Activated gamma-delta T cell treated with Interleukin-2 at 50 U/mL for 16 hours (primary cell): ENCODE measurements at regions not wholly inside any gene's neighbourhood (a gene's known extent, or its start where the extent isn't known, plus 50 kb on each side); places are given as distances from the start of the nearest gene placed in this dataset.
A peak's percentile ranks its signal among the peaks of the same experiment; 100 is the strongest.
"Not testable (repeated sequence)": the region's sequence is repeated elsewhere in the genome, so short reads cannot be mapped to it uniquely, and the experiment has no call there.

ENCODE experiments used
- DNase-seq: peaks from one replicate; pipeline ENCODE4 v3.0.0-alpha.2; 2020

DNA sequence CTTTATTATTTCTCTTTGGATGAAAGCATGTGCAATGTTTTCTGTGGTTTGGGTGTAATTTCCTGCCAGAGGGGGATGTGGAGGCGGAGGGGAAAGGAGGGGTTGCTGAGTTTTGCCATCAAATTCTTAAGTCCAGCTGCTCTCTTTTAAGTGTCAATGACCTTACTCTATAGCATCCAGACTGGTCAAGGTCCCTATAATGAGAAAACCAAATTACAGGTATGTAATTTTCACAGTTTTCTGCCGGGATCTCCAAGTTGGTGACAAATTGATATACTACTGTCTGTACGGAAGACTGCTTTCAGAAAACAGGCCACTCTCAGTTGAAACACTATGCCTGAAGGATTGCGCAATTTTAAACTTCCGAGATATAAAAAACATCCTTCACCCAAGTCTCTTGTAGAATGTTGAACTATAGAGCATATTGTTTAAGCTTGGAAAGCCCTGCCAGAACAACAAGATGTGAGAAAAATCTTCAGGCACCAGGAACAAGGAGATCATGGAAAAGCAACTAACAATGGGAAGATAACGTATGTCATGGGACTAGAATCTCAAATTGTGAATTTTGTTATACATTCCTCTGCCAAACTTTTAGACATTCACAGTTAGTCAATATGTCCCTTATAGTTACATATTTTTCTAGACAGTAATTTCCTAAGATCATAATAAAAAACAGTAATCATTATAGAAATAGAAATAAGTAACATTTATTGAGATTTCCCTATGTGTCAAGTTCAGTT, 300.7 kb upstream of the SATB1 start:
- peak; percentile 38 for DNase-seq

DNA sequence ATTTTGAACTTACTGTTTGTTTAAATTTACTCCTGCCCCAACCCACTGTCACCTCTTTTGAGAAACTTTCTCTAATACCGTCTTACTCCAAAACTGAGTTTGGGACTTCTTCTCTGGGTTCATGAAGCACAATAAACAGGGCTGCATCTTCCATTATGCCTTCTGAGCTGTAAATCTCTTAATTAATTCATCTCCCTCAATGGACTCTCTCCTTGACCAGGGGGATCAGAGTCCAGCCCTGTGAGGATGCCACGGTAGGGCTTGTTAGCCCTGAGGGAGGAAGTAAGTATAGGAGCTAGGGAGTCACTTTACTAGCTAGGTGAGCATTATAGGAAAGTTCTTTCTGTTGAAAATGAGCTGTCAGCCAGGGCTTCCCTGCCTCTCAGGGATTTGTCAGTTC, 299.3 kb upstream of the SATB1 start:
- no peak for DNase-seq

DNA sequence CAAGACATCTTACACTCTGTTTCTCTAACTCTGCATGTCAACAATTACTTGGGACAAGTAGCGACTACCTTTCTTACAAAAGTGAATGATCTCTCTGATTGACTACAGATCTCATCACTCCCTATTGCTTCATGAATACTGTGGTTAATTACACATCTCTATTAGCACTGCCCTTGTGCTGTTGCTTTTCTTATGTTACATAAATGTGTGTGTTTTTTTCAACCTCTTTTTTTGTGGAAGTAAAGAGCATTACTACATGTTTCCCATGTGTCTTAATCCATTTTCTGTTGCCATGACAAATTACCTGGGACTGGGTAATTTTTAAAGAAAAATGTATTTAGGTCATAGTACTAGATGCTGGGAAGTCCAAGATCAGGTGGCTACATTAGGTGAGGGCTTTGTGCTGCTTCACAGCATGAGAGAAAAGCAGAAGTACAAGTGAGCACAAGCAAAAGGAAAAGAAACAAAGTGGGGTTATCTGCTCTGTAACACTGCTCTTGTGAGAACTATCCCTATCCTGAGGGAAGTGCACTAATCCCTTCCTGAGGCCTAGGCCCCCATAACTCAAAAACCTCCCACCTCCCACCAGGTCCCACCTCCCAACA, 298.2 kb upstream of the SATB1 start:
- no peak for DNase-seq

DNA sequence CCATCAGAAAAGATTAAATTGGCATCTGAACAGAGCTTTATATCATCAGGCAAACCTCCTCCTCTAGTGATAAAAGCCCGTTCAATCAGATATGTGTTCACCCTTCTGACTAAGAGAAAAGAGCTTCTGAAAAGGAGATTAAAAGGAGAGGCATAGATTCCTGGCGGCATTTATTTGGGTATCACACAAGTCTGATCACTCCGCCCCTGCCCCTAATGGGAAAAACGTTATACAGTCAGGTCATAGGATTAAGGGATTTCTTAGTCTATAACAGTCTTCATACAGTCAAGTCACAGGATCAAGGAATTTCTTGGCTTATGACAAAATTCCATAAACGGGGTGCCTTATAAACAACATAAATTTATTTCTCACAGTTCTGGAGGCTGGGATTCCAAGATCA, 295.4 kb upstream of the SATB1 start:
- DNase-seq: no peak

DNA sequence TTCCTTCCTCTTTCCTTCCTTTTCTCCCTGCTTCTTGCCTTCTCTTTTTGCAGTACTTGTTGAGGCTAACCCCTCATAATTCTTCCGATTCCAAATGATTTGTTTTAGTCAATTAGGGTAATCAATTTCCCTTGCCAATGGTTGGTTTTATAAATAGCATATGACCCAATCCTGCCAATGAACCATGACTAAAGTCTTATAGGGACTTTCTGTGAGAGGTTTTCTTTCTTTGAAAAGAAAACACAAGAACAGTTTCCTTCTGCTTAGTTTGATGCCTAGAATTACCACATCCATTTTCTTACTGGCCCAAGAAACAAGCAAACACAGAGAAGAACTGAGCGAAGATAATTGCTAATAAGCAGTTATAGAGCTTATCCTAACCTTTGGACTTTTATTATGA, 292.5 kb upstream of the SATB1 start:
- DNase-seq: no peak

DNA sequence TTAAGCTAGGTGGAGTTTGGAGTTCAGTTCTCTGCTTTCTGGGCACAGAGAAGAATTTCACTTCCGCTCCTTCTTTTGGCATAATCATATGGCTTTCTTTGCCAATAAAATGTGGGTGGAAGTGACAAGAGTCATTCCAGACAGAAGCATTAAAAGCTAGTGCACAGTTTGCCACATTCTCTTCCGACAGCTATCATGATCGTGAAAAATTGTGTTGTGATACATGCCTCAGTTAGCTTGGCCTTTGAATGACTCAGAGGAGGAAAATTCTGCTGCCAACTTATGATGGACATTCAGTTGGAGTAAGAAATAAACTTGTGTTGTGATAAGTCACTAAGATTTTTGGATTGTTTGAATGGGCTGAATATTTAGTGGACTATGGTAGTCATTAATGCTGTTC, 291.7 kb upstream of the SATB1 start:
- DNase-seq: no peak

DNA sequence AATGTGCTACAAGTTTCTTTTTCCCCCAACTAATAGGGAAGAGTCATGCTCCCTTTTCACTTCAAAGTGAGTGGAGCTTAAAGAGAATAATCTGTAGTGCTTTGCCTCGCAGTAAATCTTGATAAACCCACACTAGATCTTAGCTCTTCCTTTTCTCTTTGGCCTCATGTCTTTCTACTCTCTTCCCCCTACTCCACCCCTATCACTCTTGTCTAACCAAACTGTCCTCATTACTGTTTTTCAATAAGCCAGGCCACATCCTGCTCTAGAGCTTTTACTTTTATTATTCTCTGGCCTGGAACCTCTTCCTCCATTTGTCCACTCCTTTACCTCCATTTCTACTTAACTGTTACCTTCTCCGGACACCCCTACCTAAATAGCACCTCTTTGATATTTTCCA, 291.0 kb upstream of the SATB1 start:
- no peak for DNase-seq

DNA sequence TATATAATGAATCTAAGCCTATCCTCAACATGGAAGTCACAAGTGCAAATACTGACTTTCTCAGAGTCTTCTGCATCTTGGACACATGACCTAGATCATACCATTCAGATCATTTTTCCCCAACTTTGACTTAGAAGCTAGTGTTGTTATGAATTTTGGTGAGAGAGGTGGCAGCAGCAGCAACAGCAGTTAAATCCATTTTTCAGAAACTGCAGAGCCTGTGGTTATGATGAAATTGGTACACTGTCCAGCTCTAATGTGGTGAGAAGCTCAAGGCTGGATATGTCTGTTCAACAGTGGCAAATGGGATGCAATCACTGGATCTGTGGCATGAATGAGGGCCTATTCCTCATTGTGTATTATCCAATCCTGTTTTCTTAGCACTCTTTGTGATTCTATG, 290.1 kb upstream of the SATB1 start:
- DNase-seq: no peak

DNA sequence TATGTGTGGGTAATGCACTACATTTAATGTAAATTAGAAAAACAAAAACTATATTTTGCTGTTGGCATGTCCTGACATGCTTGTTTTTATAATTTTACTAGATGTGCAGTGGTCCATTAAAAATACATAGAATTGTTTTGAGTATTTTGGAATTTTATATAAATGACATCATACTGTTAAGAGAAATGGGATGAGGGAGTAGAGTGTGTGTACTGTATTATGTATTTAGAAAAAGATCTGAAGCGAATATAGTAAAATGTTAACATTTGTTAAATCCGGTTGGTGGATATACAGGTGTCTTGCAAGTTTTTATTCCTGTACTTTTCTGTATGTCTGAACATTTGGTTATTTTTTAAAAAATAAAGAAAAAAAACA, 288.4 kb upstream of the SATB1 start:
- no peak for DNase-seq

DNA sequence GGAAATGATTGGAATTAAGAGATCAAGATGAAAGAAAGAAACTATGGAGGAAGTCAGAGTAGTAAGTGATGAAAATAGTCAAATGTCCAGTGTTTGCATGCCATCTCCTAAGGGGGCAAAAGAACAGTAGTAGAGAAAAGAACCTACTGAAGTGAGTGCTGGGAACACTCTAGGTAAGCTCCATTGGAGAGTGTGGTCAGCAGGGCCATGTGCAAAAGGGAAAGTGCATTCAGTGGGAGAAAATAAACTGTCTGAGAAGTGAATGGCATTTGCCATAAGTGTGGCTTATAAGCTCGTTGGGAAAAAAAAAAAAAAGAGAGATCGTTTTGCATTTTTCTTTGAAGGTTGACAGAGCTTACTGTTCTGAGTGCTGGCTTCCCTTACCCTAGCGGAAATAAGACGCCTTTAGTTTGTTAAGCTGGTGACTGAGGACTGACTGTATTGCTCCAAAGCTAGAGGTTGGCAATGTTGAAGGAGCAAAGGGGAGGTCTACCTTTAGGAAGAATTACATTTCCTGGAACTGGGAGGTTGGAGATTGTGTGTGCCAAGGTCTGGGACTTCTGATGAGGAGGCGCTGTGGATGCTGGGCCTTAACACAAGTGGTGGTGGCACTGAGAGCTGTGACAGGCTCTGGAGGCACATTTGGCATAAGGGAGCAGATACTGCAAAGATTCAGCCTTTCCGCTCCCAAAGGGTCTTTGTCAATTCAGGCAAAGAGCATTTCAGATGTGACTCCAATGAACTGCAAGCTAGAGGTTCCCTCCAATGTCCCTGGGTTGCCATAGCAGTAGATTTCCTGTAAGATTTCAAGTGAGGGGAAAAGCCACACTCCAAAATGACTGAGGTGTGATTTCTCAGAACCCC, 287.8 kb upstream of the SATB1 start:
- DNase-seq: no peak

DNA sequence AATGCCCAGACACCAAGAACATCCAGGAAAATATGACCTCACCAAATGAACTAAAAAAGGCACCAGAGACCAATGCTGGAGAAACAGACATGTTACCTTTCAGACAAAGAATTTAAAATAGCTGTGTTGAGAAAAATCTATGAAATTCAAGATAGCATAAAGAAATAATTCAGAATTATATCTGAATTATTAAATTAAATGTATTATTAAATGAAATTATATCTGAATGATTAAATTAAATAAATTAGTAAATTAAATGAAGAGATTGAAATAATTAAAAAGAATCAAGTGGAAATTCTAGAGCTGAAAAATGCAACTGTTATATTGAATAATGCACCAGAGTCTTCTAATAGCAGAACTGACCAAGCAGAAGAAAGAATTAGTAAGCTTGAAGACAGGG, 279.2 kb upstream of the SATB1 start:
- no peak for DNase-seq

DNA sequence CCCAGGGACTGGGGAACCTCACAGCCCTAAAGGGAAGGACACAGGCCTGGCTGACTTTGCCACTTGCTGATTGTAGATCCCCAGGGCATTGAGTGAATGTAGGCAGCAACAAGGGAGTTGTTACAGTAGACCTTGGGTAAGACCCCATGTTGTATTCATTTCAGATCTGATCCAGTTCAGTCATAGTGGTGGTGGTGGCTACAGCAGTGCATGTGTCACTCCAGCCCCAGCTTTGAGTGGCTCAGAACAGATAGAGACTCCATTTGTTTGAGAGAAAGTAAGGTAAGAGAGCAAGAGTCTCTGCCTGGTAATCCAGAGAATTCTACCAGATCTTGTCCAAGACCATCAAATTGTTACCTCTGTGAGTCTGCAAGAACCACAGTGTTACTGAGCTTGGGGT, 278.7 kb upstream of the SATB1 start:
- no peak for DNase-seq

DNA sequence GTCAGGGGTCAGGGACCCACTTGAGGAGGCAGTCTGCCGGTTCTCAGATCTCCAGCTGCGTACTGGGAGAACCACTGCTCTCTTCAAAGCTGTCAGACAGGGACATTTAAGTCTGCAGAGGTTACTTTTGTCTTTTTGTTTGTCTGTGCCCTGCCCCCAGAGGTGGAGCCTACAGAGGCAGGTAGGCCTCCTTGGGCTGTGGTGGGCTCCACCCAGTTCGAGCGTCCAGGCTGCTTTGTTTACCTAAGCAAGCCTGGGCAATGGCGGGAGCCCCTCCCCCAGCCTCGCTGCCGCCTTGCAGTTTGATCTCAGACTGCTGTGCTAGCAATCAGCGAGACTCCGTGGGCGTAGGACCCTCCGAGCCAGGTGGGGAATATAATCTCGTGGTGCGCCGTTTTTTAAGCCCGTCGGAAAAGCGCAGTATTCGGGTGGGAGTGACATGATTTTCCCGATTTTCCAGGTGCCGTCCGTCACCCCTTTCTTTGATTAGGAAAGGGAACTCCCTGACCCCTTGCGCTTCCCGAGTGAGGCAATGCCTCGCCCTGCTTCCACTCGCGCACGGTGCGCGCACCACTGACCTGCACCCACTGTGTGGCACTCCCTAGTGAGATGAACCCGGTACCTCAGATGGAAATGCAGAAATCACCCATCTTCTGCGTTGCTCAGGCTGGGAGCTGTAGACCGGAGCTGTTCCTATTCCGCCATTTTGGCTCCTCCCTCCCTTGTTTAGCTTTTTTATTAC, 268.6 kb upstream of the SATB1 start:
- not testable (repeated sequence) for DNase-seq

DNA sequence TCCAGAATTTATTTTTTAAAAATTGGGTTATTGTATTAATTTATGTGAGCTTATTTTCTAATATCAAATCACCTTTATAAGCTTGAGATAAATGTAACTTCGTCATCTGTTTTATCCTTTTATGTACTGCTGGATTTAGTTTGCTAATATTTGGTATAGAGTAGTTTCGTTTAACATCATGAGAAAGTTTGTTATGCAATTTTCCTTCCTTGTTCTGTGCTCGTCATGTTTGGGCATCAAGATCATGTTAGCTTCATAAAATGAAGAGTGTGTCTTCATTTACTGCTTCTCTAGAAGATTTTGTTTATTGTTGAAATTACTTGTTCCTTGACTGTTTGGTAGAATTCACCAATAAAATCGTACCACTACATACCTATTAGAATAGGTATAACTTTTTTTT, 262.1 kb upstream of the SATB1 start:
- DNase-seq: no peak

DNA sequence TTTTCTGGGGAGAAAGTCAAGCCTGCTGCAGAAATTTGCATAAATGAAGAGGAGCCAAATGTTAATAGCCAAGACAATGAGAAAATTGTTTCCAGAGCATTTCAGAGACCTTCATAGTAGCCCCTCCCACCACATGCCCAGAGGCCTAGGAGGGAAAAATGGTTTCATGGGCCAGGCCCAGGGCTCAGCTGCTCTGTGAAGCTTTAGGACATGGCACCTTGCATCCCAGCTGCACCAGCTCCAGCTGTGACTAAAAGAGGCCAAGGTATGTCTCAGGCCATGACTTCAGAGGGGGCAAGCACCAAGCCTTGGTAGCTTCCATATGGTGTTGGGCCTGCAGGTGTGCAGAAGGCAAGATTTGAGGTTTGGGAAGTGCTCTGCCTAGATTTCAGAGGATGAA, 258.8 kb upstream of the SATB1 start:
- no peak for DNase-seq

DNA sequence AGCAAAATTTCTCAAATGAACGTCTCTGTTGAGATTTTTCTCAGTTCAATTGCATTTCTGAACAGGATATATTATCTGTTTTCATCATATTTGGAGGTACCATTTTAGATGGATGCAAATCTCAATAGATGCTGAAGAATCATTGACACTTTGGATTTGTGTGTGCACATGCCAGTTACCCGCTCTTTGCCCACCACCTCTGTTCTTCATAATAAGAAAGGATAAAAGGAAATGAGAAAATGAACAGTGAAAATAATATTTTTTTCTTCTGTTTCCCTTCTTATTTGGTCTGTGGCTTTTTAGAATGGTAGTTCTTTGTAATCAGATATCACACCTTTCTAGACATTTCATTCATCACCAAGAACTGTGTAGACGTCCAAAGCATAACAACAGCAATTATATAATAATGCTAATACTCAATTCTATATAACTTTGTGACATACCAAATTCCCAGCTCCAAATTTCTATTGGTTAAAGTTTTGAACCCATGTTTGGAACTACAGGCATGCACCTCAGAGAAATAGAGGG, 256.7 kb upstream of the SATB1 start:
- DNase-seq: no peak

DNA sequence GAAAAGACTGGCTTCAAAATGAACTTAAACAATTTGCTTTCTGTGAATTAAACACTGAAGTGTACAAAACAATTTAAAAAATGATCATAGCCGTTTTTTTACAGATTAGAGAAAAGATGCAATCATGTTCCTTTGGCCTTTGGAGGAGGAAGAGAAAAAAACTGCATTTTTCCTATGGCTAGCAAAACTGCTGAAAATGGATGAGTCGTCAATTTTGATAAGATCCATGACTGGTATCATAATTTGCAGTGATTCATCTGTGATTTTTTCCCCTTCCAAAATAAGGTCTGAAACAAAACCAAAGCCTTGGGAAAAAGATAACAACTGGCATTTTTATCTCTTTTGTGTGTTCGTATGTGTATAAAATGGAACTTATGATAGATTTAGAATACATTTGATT, 255.6 kb upstream of the SATB1 start:
- no peak for DNase-seq

DNA sequence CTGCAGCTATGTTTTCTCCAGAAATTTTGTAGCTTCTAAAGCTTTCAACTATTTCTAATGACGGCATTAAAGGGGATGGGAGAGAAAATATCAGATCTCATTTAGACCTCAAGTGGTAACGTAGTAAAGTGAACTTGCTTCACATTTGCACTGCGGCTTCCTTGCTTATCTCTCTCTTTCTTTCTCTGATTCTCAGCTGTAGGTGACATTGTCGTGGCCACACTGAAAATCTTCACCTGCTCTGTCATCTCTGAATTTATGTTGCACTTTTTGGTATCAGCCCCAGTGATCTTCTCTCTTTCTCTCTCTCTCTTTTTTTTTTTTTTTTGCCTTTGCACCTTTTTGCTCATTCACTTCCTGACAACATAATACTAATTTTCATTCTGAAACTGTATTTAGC, 254.1 kb upstream of the SATB1 start:
- peak; percentile 13 for DNase-seq

DNA sequence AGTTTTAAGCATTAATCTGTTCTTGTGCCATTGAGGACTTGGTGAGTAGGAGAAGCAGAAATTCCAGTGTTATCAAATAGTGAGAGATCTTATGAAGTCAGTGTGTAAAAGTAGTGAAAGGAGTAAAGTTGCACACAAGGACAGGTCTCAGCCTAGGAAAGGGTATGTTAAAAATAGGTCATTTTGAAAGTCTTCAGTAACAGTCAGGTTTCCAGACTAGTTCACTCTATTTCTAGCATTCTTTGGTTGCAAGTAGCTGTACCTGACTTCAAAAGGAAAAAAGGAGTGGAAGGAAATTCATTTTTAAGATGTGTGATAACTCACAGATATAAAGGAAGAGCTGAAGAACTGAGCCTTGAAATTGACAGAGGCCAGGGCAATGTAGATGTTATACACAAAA, 250.1 kb upstream of the SATB1 start:
- no peak for DNase-seq

DNA sequence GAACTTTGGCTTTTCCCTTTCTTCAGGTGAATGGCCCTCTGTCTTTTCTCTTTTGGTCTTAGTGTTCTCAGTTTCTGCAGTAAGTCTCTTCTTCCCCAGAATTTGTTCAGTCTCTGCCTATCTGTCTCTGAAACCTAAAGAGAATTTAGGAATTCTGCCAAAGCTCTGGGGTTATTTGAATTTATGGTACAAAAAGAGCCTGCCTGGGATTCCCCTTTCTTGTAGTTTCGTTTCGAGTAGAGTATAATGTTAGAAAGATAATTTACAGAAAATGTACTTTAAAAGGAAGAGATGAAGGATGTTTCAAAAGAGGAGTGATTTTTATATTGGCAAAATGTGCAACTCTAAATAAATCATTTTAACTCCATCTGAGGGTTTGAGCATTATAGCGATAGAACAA, 247.4 kb upstream of the SATB1 start:
- DNase-seq: no peak

DNA sequence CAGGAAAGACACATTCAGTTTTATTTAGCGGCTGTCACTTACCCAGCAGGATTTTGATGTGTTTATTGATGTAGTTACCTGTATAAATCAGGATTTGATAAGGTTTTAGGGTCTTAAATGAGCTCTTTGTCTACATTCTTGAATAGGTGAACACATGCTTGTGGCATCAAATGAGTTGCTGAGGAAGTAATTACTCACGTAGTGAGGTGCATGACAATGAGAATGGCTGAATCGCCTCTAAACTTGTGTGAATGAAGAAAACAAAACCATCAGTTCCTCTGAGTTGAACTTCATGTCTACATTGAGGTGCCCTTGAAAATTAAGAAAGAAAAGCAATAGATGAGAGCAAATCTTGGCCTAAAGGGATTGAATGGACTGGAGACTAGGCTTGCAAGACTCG, 245.6 kb upstream of the SATB1 start:
- no peak for DNase-seq

DNA sequence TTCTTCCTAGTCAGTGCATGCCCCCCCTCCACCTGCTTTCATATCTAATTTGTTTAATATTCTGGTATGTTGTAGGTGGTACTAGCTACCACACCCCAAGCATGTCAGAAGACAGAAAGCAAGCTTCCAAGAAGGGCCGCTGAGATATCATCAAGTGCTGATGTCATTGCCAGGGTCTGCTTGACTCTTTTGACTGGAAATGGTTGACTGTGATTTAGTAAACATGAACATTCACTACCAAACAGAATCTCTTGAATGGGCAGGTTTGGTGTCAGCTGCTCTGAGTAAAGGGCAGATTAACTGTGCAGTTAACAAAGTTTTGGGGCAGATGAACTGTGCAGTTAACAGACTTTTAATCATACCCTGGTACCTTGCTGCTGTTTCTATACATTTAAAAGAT, 244.2 kb upstream of the SATB1 start:
- no peak for DNase-seq

DNA sequence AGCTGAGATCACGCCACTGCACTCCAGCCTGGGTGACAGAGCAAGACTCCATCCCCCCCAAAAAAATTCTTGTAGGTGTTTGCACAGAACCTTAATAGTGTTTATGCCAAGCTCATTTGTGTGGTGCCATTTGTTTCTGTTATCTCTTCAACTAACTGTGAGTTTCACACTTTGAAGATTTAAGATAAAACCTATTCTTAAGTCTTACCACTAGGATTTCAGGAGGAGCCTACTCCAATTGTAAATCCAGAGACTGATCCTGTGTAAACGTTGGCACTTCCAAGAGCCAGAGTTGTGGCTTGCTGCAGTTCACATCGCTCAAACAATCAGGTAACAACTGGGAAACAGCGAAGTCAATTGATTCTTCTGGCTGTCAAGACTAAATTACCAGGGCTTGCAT, 242.4 kb upstream of the SATB1 start:
- DNase-seq: no peak
